Neural progenitor cell (in vitro differentiated cells): ENCODE measurements at regions not wholly inside any gene's neighbourhood (a gene's known extent, or its start where the extent isn't known, plus 50 kb on each side); places are given as distances from the start of the nearest gene placed in this dataset.

Source experiments
- CTCF ChIP-seq: fragments of 200-600 bp; sonication (generic); IDR thresholded peaks from 2 replicates; pipeline ENCODE4 v1.5.1; 2017; ENCODE audit warnings: antibody characterized with exemption, mild to moderate bottlenecking
- EZH2phosphoT487 ChIP-seq: fragments of 200-600 bp; sonication (generic); IDR thresholded peaks from 2 replicates; pipeline ENCODE4 v1.6.1; 2017; ENCODE audit warnings: antibody characterized with exemption

DNA sequence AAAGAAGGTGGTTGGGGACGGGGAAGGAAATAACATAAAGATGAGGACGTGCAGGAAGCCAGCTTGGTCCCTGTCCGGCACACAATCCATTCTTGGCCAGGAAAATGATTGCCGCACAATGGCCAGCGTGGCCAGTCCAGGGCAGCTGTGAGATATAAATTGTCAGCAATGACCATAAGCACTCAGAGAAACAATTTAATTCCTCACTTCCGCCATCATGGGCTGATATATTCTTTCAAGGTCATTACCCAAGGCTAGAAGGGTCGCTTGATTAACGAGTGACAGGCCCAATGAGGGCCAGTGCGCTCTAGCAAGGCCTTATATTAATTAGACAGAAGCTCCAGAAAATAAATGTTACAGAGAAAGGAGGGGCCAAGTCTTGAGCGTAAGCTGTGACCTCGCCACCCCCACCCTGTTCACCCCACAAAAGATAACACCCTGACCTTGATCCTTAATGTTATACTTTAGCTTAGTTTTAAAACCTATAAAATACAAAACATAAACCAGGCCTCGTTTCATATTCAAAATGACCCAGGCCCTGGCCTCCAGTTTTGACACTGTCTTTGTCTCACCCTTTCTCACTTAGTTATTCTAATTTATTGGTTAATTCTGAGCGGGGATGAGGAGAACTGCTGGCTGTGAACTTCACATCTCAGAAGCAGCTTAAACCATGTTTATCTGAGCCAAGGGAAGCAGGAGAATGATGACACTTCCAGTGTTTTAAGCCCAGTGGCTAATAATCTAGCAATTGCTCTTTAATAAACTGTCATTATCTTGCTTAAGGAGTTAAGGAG is 478.3 kb upstream of the ZFHX3 start:
- TF ChIP-seq CTCF (no peak), EZH2phosphoT487 (no peak)
